SU-DHL-6 (cell line): ENCODE measurements at regions not wholly inside any gene's neighbourhood (a gene's known extent, or its start where the extent isn't known, plus 50 kb on each side); places are given as distances from the start of the nearest gene placed in this dataset.

Source experiments
- CTCF ChIP-seq: fragments of 200-600 bp; sonication (generic); IDR thresholded peaks from one replicate; pipeline ENCODE4 v1.5.1; 2017; ENCODE audit warnings: antibody characterized with exemption, mild to moderate bottlenecking, low read length, moderate library complexity; ENCODE audit not compliant: insufficient read depth, poor library complexity, severe bottlenecking
- EZH2phosphoT487 ChIP-seq: fragments of 200-600 bp; sonication (generic), shearing (Covaris generic); conservative IDR thresholded peaks from 2 replicates; pipeline ENCODE4 v1.6.1; 2018; ENCODE audit warnings: mild to moderate bottlenecking, antibody characterized with exemption, low read length, moderate library complexity, mixed read lengths

GRCh38 chr18:78454221-78454620 lies 525.4 kb upstream of the SALL3 start:
- TF ChIP-seq CTCF (no peak), EZH2phosphoT487 (no peak)
